Stimulated activated naive CD8-positive, alpha-beta T cell treated with anti-CD3 and anti-CD28 coated beads, Interleukin-15, Interleukin-2, amounts not matched to agents 100 ng/mL and 50 ng/mL, for 24 hours (primary cell): ENCODE measurements at regions not wholly inside any gene's neighbourhood (a gene's known extent, or its start where the extent isn't known, plus 50 kb on each side); places are given as distances from the start of the nearest gene placed in this dataset.
"Not testable (repeated sequence)": the region's sequence is repeated elsewhere in the genome, so short reads cannot be mapped to it uniquely, and the experiment has no call there.

Source experiments
- H3K27ac Mint-ChIP-seq: one replicate; pipeline ENCODE4 v1.8.0; 2021; ENCODE audit warnings: mild to moderate bottlenecking, mixed read lengths
- H3K27me3 Mint-ChIP-seq: one replicate; pipeline ENCODE4 v1.8.0; 2021; ENCODE audit warnings: mixed read lengths
- H3K36me3 Mint-ChIP-seq: one replicate; pipeline ENCODE4 v1.8.0; 2021; ENCODE audit warnings: low read depth, mixed read lengths
- H3K4me1 Mint-ChIP-seq: one replicate; pipeline ENCODE4 v1.8.0; 2021; ENCODE audit warnings: low read depth, mixed read lengths
- H3K4me3 Mint-ChIP-seq: one replicate; pipeline ENCODE4 v1.8.0; 2021; ENCODE audit warnings: mild to moderate bottlenecking, mixed read lengths
- H3K9me3 Mint-ChIP-seq: one replicate; pipeline ENCODE4 v1.8.0; 2021; ENCODE audit warnings: mixed read lengths

DNA sequence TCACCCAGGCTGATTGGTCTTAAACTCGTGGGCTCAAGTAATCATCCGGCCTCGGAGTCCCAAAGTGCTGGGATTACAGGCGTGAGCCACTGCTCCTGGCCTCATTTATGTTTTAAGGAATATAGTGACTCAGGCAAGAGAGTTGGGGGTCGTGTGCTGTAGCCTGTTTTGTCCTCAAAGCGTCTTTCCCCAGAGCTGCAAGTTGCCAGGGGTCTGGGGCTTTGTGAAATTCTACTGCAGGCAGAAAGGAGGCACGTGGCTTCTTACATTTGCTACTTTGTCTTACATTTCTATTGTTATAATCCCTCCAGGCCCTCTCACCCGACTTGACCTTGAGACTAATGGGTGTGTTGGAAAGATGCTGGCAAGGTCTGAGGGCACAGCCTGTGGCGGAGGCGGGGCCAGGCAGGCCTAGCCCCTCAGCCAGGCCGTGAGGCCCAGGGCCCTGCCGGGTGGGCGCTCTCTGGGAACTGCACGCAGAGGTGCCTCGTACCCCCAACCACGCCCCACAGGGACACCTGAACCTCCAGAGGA lies 85.8 kb upstream of the NDUFV2 start:
- Mint-ChIP-seq H3K4me1 (peaks cover 21% of the 10 kb centered on the region), H3K36me3 (no peaks in the 10 kb centered on the region), H3K9me3 (no peaks in the 10 kb centered on the region), H3K4me3 (no peak overlapping the region), H3K27ac (peak overlapping the region; percentile 32), H3K27me3 (no peaks in the 10 kb centered on the region)

GRCh38 chr18:9017167-9017904 lies 85.2 kb upstream of the NDUFV2 start:
- H3K27ac Mint-ChIP-seq: peak overlapping the region; percentile 88
- H3K27me3 Mint-ChIP-seq: no peaks in the 10 kb centered on the region
- no peaks in the 10 kb centered on the region for H3K36me3 Mint-ChIP-seq

GRCh38 chr18:9017905-9018227 lies 84.6 kb upstream of the NDUFV2 start:
- Mint-ChIP-seq H3K36me3 (no peaks in the 10 kb centered on the region), H3K27me3 (no peaks in the 10 kb centered on the region), H3K27ac (peak overlapping the region; percentile 88), H3K4me1 (peaks cover 21% of the 10 kb centered on the region), H3K4me3 (peak overlapping the region; percentile 57), H3K9me3 (no peaks in the 10 kb centered on the region)

More at GRCh38 chr18:9017167-9017904, 85.2 kb upstream of the NDUFV2 start:
- Mint-ChIP-seq H3K4me3 (peak overlapping the region; percentile 57), H3K9me3 (no peaks in the 10 kb centered on the region), H3K4me1 (peaks cover 21% of the 10 kb centered on the region)

DNA sequence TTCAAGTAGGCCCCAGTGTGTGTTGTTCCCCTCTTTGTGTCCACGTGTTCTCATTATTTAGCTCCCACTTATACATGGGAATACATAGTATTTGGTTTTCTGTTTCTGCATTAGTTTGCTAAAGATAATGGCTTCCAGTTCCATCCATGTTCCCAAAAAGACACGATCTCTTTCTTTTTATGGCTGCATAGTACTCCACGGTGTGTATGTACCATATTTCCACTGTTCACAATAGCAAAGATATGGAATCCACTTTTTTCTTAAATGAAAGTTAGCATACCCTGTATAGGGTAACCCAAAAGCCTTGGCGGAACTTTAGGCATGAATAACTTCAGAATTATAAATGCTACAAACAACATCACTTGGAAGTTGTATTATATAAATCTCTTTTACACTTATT lies 83.4 kb upstream of the NDUFV2 start:
- peaks cover 21% of the 10 kb centered on the region for H3K4me1 Mint-ChIP-seq
- no peaks in the 10 kb centered on the region for H3K27me3 Mint-ChIP-seq

GRCh38 chr18:9020221-9020620 lies 82.3 kb upstream of the NDUFV2 start:
- Mint-ChIP-seq H3K36me3 (no peaks in the 10 kb centered on the region), H3K27me3 (no peaks in the 10 kb centered on the region), H3K4me1 (peaks cover 21% of the 10 kb centered on the region), H3K4me3 (no peak overlapping the region), H3K9me3 (no peaks in the 10 kb centered on the region), H3K27ac (no peak overlapping the region)

More for the DNA sequence above, 83.4 kb upstream of the NDUFV2 start:
- no peaks in the 10 kb centered on the region for H3K36me3 Mint-ChIP-seq
- H3K4me3 Mint-ChIP-seq: no peak overlapping the region
- no peak overlapping the region for H3K27ac Mint-ChIP-seq
- H3K9me3 Mint-ChIP-seq: no peaks in the 10 kb centered on the region

GRCh38 chr18:9021458-9021857 lies 81.0 kb upstream of the NDUFV2 start:
- peaks cover 4% of the 10 kb centered on the region for H3K27me3 Mint-ChIP-seq
- H3K27ac Mint-ChIP-seq: no peak overlapping the region
- no peaks in the 10 kb centered on the region for H3K36me3 Mint-ChIP-seq
- peaks cover 21% of the 10 kb centered on the region for H3K4me1 Mint-ChIP-seq
- H3K9me3 Mint-ChIP-seq: no peaks in the 10 kb centered on the region
- H3K4me3 Mint-ChIP-seq: no peak overlapping the region

DNA sequence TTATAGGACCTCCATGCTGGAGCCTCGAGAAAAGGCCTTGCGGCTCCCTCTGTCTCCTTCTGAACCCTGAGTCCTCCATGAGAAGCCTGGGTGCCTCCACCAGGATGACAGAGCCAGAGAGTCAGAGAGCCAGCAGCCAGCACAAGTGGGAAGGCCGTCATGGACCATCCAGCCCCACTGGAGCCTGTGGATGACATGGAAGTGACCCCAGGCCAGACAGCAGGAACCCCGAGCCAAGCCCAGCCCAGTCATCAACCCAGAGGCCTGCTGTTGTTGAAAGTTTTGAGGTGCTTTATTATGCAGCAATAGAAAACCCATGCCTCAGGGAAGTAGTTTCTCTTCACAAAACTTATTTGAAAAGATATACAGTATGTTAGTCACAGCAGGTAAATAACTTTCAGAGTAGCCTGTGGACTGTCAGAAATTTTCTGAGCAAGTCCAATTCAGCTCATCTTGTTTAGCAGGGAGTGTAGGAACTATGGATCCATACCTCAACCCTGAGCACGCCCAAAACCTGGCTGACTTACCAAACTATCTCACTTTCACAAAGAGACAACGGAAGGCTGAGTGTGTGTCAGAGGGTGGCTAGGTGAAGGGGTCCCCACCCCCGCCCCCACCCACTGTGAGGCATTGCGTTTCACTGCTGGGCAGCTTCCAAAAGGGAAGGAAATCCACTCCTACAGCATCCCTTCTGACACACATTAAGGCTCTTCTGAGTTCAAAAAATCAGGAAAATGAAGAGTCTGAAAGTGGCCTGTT lies 79.9 kb upstream of the NDUFV2 start:
- Mint-ChIP-seq H3K36me3 (no peaks in the 10 kb centered on the region), H3K4me3 (no peak overlapping the region), H3K4me1 (peaks cover 9% of the 10 kb centered on the region), H3K27me3 (peaks cover 10% of the 10 kb centered on the region), H3K9me3 (no peaks in the 10 kb centered on the region), H3K27ac (no peak overlapping the region)

- H3K27ac Mint-ChIP-seq, H3K4me1 Mint-ChIP-seq, H3K9me3 Mint-ChIP-seq, H3K4me3 Mint-ChIP-seq, H3K36me3 Mint-ChIP-seq: not testable (repeated sequence)
- peaks cover 10% of the 10 kb centered on the region for H3K27me3 Mint-ChIP-seq
Observed at GRCh38 chr18:9024031-9024646, 78.4 kb upstream of the NDUFV2 start.

DNA sequence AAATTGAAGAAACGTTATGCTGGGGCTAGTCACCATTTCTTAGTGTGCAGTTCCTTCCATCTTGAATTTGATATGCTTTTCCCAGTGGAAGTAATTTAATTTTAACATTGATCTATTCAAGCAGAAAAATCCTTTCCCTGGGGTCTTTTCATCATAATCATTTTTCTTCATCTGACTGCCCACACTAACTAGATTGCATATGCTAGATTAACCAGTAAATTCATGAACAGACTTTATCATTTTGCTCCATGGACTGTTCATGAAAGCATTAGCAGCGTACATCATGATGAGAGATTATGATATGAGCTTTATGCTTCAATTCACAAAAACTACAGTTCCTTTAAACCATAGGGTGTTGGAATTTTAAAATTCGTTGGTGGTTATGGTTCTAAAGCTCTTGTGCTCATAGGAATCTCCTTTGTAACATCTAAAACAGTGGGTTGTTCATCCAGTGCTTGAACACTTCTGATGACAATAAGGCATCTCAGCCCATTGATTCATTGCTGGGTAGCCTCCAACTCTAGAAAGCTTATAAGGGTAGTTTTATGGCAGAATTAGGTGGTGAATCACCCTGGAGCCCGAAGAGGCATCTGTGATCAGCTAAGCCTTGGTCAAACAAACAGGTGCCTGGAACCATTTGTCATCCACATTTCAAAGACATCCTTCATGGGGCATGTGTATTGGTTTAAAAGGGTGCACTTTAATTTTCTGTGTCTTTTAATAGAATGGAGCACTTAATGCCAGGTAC lies 77.2 kb upstream of the NDUFV2 start:
- Mint-ChIP-seq H3K27me3 (peaks cover 10% of the 10 kb centered on the region), H3K36me3 (no peaks in the 10 kb centered on the region), H3K9me3 (no peaks in the 10 kb centered on the region), H3K27ac (no peak overlapping the region), H3K4me3 (no peak overlapping the region), H3K4me1 (no peaks in the 10 kb centered on the region)

- Mint-ChIP-seq H3K36me3 (no peaks in the 10 kb centered on the region), H3K27me3 (peaks cover 10% of the 10 kb centered on the region), H3K27ac (no peak overlapping the region), H3K9me3 (no peaks in the 10 kb centered on the region), H3K4me1 (no peaks in the 10 kb centered on the region), H3K4me3 (no peak overlapping the region)
Observed at GRCh38 chr18:9029131-9029530, 73.4 kb upstream of the NDUFV2 start.

DNA sequence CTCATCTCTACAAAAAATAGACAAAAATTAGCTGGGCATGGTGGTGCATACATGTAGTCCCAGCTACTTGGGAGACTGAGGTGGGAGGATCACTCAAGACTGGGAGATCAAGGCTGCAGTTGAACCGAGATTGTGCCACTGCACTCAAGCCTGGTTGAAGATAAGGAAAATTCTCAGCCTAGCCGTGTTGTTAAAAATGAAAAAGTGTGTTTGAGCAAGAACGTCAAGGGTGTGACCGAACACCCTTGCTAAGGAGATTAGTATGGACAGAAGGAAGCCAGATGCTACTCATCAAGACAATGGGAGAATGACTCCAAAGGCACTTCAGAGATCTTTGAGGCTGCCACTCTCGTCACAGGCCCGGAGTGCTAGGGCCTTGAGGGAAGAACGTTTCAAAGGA lies 70.0 kb upstream of the NDUFV2 start:
- H3K27me3 Mint-ChIP-seq: no peaks in the 10 kb centered on the region
- no peaks in the 10 kb centered on the region for H3K36me3 Mint-ChIP-seq
- no peak overlapping the region for H3K4me3 Mint-ChIP-seq
- H3K27ac Mint-ChIP-seq: no peak overlapping the region
- H3K4me1 Mint-ChIP-seq: no peaks in the 10 kb centered on the region
- H3K9me3 Mint-ChIP-seq: no peaks in the 10 kb centered on the region

GRCh38 chr18:9038277-9038871 lies 64.1 kb upstream of the NDUFV2 start:
- H3K27ac Mint-ChIP-seq: no peak overlapping the region
- H3K9me3 Mint-ChIP-seq: no peaks in the 10 kb centered on the region
- no peaks in the 10 kb centered on the region for H3K36me3 Mint-ChIP-seq
- H3K4me3 Mint-ChIP-seq: no peak overlapping the region
- no peaks in the 10 kb centered on the region for H3K27me3 Mint-ChIP-seq
- H3K4me1 Mint-ChIP-seq: no peaks in the 10 kb centered on the region

- Mint-ChIP-seq H3K36me3 (no peaks in the 10 kb centered on the region), H3K4me3 (no peak overlapping the region), H3K27ac (no peak overlapping the region), H3K9me3 (no peaks in the 10 kb centered on the region), H3K27me3 (no peaks in the 10 kb centered on the region), H3K4me1 (no peaks in the 10 kb centered on the region)
Observed at GRCh38 chr18:9039441-9040071, 62.9 kb upstream of the NDUFV2 start.
